ENCODE measurements at regions not wholly inside any gene's neighbourhood (a gene's known extent, or its start where the extent isn't known, plus 50 kb on each side); places are given as distances from the start of the nearest gene placed in this dataset.

- peaks cover 49% of the 10 kb centered on the region for H3K9me3 ChIP-seq (ENCODE audit: insufficient read depth, low read depth, low read length)
- no peak overlapping the region for H3K27ac ChIP-seq (ENCODE audit: low read depth, low read length)
- no peaks in the 10 kb centered on the region for H3K27me3 ChIP-seq (ENCODE audit: insufficient read depth, low read length)
- WGBS, result 71% methylated on average over 9 of the region's 9 CpGs
- no peaks in the 10 kb centered on the region for H3K36me3 ChIP-seq (ENCODE audit: insufficient read depth, low read length)
- no peaks in the 10 kb centered on the region for H3K4me1 ChIP-seq (ENCODE audit: insufficient read depth, low read length)
- H3K9ac ChIP-seq (ENCODE audit: low read depth, low read length), result no peak overlapping the region
- H3K4me3 ChIP-seq (ENCODE audit: low read length), result no peak overlapping the region
Observed at GRCh38 chrY:8729971-8730370, 607.3 kb upstream of the TSPY4 start.

DNA sequence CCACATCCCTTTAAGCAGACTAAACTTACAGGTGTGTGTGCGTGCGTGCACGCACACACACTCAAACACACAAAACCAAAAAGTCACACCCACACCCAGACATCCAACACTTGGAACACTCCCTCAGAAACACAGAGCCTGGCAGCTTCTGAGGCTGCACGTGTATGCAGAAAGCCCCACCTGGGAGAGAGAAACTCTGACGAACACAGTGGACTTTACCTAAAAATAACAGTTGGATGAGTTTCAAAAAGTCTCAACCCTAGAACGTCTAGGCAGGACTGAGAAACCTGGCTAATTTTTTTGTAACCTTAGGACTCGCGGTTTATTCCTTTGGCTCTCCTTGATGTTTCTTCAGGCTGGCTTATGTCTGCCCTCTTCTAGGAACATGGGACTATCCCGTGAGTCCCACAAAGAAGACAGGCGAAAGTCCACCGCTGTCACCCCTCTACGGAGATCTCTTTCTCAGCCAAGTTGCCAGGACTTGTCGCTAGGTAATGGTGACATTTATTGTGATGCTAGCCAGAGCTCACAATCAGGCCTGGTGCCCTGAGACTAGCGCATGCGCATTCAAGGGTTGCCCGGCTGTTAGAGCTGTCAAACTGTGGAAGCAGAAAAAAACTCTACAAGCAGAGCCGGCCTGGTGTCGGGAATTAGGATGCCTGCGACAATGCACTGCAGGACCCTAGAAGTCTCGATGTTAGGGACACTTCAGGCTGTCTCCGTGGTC, 595.8 kb upstream of the TSPY4 start:
- Histone ChIP-seq H3K4me1 (ENCODE audit: insufficient read depth, low read length) (no peaks in the 10 kb centered on the region), H3K27ac (ENCODE audit: low read depth, low read length) (no peak overlapping the region), H3K36me3 (ENCODE audit: insufficient read depth, low read length) (no peaks in the 10 kb centered on the region), H3K9ac (ENCODE audit: low read depth, low read length) (no peak overlapping the region), H3K4me3 (ENCODE audit: low read length) (no peak overlapping the region), H3K27me3 (ENCODE audit: insufficient read depth, low read length) (no peaks in the 10 kb centered on the region), H3K9me3 (ENCODE audit: insufficient read depth, low read depth, low read length) (peaks cover 48% of the 10 kb centered on the region; the same call in 1 of the 2 replicates)
- 89% methylated on average over 21 of the region's 21 CpGs for WGBS

DNA sequence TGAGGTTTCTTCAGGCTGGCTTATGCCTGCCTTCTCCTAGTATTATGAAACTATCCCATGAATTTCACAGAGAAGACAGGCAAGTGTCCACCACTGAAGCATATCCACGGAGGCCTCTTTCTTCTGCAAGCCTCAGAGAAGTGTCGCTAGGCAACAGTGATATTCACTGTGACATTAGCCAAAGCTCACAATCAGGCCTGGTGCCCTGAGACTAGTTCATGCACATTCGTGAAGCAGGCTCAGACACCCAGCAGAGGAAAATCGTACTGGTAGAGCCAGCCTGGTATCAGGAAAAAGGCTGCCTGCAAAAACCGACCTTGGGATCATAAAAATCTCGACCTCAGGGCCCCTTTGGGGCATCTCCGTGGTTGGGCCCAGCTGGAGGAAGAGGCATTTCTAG, 573.1 kb upstream of the TSPY4 start:
- Histone ChIP-seq H3K27me3 (ENCODE audit: insufficient read depth, low read length) (no peaks in the 10 kb centered on the region), H3K27ac (ENCODE audit: low read depth, low read length) (no peak overlapping the region), H3K9me3 (ENCODE audit: insufficient read depth, low read depth, low read length) (peaks cover 42% of the 10 kb centered on the region; the same call in 1 of the 2 replicates), H3K36me3 (ENCODE audit: insufficient read depth, low read length) (no peaks in the 10 kb centered on the region), H3K4me1 (ENCODE audit: insufficient read depth, low read length) (no peaks in the 10 kb centered on the region), H3K9ac (ENCODE audit: low read depth, low read length) (no peak overlapping the region), H3K4me3 (ENCODE audit: low read length) (no peak overlapping the region)
- 63% methylated on average over 7 of the region's 7 CpGs for WGBS

- Histone ChIP-seq H3K9ac (ENCODE audit: low read depth, low read length) (no peak overlapping the region), H3K36me3 (ENCODE audit: insufficient read depth, low read length) (no peaks in the 10 kb centered on the region), H3K27me3 (ENCODE audit: insufficient read depth, low read length) (no peaks in the 10 kb centered on the region), H3K4me1 (ENCODE audit: insufficient read depth, low read length) (no peaks in the 10 kb centered on the region), H3K9me3 (ENCODE audit: insufficient read depth, low read depth, low read length) (peaks cover 39% of the 10 kb centered on the region), H3K27ac (ENCODE audit: low read depth, low read length) (no peak overlapping the region), H3K4me3 (ENCODE audit: low read length) (no peak overlapping the region)
- 84% methylated on average over 3 of the region's 4 CpGs for WGBS
Observed at GRCh38 chrY:8781184-8781890, 555.9 kb upstream of the TSPY4 start.

- WGBS, result no CpG with 5 or more reads among the region's 2 CpGs
- Histone ChIP-seq H3K36me3 (ENCODE audit: insufficient read depth, low read length) (no peaks in the 10 kb centered on the region), H3K27me3 (ENCODE audit: insufficient read depth, low read length) (no peaks in the 10 kb centered on the region), H3K4me3 (ENCODE audit: low read length) (no peak overlapping the region), H3K4me1 (ENCODE audit: insufficient read depth, low read length) (no peaks in the 10 kb centered on the region), H3K9me3 (ENCODE audit: insufficient read depth, low read depth, low read length) (peaks cover 29% of the 10 kb centered on the region), H3K9ac (ENCODE audit: low read depth, low read length) (no peak overlapping the region), H3K27ac (ENCODE audit: low read depth, low read length) (no peak overlapping the region)
Observed at GRCh38 chrY:8794561-8794960, 542.7 kb upstream of the TSPY4 start.

DNA sequence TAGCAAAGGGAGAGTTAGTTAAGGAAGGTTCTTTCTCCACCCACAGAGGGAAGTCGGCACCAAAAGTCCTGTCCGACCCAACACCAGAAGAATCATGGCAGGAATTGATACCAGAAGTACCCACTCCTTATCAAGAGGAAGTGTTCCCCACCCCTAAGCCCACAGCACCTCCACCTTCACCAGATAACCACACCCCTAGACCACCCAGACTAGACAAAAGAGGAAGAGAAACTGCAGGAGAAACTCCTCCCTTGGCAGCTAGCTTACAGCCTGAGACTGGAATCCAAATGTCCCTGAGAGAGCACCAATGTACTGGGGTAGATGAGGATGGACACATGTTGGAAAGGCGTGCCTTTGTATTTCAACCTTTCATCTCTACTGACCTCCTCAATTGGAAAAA, 532.9 kb upstream of the TSPY4 start:
- 100% methylated on average over 1 of the region's 3 CpGs for WGBS
- H3K4me1 ChIP-seq (ENCODE audit: insufficient read depth, low read length), result no peaks in the 10 kb centered on the region
- H3K27me3 ChIP-seq (ENCODE audit: insufficient read depth, low read length), result no peaks in the 10 kb centered on the region
- H3K27ac ChIP-seq (ENCODE audit: low read depth, low read length), result no peak overlapping the region
- no peaks in the 10 kb centered on the region for H3K36me3 ChIP-seq (ENCODE audit: insufficient read depth, low read length)
- peaks cover 26% of the 10 kb centered on the region for H3K9me3 ChIP-seq (ENCODE audit: insufficient read depth, low read depth, low read length)
- no peak overlapping the region for H3K9ac ChIP-seq (ENCODE audit: low read depth, low read length)
- H3K4me3 ChIP-seq (ENCODE audit: low read length), result no peak overlapping the region

DNA sequence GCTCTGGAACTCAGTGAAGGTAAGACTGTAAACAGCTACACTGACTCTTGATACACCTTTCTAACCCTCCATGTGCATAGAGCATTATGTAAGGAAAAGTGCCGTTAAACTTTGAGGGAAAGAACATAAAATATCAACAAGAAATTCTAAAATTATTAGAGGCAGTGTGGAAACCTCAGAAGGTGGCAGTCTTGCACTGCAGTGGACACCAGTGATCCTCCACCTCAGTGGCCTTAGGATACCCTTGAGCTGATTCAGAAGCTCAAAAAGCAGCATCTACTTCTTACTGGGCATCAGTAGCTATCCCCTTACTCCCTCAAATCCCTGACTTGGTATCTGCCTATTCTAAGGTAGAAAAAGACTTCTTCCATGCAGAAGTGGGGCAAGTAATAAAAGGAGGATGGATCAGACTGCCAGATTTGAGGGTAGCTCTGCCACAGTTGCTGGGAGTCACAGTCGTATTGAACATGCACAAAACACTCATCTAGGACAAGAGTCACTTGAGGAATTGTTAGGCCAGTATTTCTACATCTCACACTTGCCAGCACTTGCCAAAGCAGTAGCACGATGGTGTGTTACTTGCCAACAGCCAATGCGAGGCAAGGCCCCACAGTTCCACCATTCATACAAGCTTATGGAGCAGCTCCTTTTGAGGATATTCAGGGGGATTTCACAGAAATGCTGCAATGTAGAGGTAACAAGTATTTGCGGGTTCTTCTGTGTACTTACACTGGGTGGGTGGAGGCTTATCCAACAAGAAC, 529.4 kb upstream of the TSPY4 start:
- Histone ChIP-seq H3K4me1 (ENCODE audit: insufficient read depth, low read length) (no peaks in the 10 kb centered on the region), H3K9me3 (ENCODE audit: insufficient read depth, low read depth, low read length) (peaks cover 20% of the 10 kb centered on the region), H3K27me3 (ENCODE audit: insufficient read depth, low read length) (no peaks in the 10 kb centered on the region), H3K9ac (ENCODE audit: low read depth, low read length) (no peak overlapping the region), H3K36me3 (ENCODE audit: insufficient read depth, low read length) (no peaks in the 10 kb centered on the region), H3K4me3 (ENCODE audit: low read length) (no peak overlapping the region), H3K27ac (ENCODE audit: low read depth, low read length) (no peak overlapping the region)
- WGBS, result 78% methylated on average over 4 of the region's 5 CpGs

- H3K9me3 ChIP-seq (ENCODE audit: insufficient read depth, low read depth, low read length), result peaks cover 19% of the 10 kb centered on the region
- no peaks in the 10 kb centered on the region for H3K27me3 ChIP-seq (ENCODE audit: insufficient read depth, low read length)
- no peak overlapping the region for H3K27ac ChIP-seq (ENCODE audit: low read depth, low read length)
- no peaks in the 10 kb centered on the region for H3K4me1 ChIP-seq (ENCODE audit: insufficient read depth, low read length)
- H3K4me3 ChIP-seq (ENCODE audit: low read length), result no peak overlapping the region
- H3K36me3 ChIP-seq (ENCODE audit: insufficient read depth, low read length), result no peaks in the 10 kb centered on the region
- no peak overlapping the region for H3K9ac ChIP-seq (ENCODE audit: low read depth, low read length)
- 28% methylated on average over 2 of the region's 3 CpGs for WGBS
Observed at GRCh38 chrY:8808611-8809010, 528.7 kb upstream of the TSPY4 start.

GRCh38 chrY:8809076-8809475, 528.2 kb upstream of the TSPY4 start:
- Histone ChIP-seq H3K27me3 (ENCODE audit: insufficient read depth, low read length) (no peaks in the 10 kb centered on the region), H3K36me3 (ENCODE audit: insufficient read depth, low read length) (no peaks in the 10 kb centered on the region), H3K4me1 (ENCODE audit: insufficient read depth, low read length) (no peaks in the 10 kb centered on the region), H3K4me3 (ENCODE audit: low read length) (no peak overlapping the region), H3K9me3 (ENCODE audit: insufficient read depth, low read depth, low read length) (peaks cover 21% of the 10 kb centered on the region), H3K9ac (ENCODE audit: low read depth, low read length) (no peak overlapping the region), H3K27ac (ENCODE audit: low read depth, low read length) (no peak overlapping the region)
- WGBS, result 6% methylated on average over 2 of the region's 2 CpGs

GRCh38 chrY:8814143-8814542, 523.1 kb upstream of the TSPY4 start:
- Histone ChIP-seq H3K4me1 (ENCODE audit: insufficient read depth, low read length) (no peaks in the 10 kb centered on the region), H3K9ac (ENCODE audit: low read depth, low read length) (no peak overlapping the region), H3K27me3 (ENCODE audit: insufficient read depth, low read length) (no peaks in the 10 kb centered on the region), H3K36me3 (ENCODE audit: insufficient read depth, low read length) (no peaks in the 10 kb centered on the region), H3K4me3 (ENCODE audit: low read length) (no peak overlapping the region), H3K9me3 (ENCODE audit: insufficient read depth, low read depth, low read length) (peaks cover 48% of the 10 kb centered on the region), H3K27ac (ENCODE audit: low read depth, low read length) (no peak overlapping the region)
- 80% methylated on average over 1 of the region's 2 CpGs for WGBS

- no peaks in the 10 kb centered on the region for H3K27me3 ChIP-seq (ENCODE audit: insufficient read depth, low read length)
- no peak overlapping the region for H3K27ac ChIP-seq (ENCODE audit: low read depth, low read length)
- no peak overlapping the region for H3K9ac ChIP-seq (ENCODE audit: low read depth, low read length)
- WGBS, result no CpG with 5 or more reads among the region's 1 CpG
- no peak overlapping the region for H3K4me3 ChIP-seq (ENCODE audit: low read length)
- H3K9me3 ChIP-seq (ENCODE audit: insufficient read depth, low read depth, low read length), result peaks cover 58% of the 10 kb centered on the region
- H3K36me3 ChIP-seq (ENCODE audit: insufficient read depth, low read length), result no peaks in the 10 kb centered on the region
- H3K4me1 ChIP-seq (ENCODE audit: insufficient read depth, low read length), result no peaks in the 10 kb centered on the region
Observed at GRCh38 chrY:8815616-8816015, 521.6 kb upstream of the TSPY4 start.

Measured in HUES64 (cell line).